Endothelial cell of umbilical vein (primary cell): ENCODE measurements at regions not wholly inside any gene's neighbourhood (a gene's known extent, or its start where the extent isn't known, plus 50 kb on each side); places are given as distances from the start of the nearest gene placed in this dataset.

Experiments used
- BruUV-seq: library from RNA; stranded (reverse); fragments of 400-500 nt; replicated peaks from 2 replicates; lab custom pipeline; 2021; lab: Mats Ljungman, UMichigan
- CTCF ChIA-PET: fragments of 300-600, 350-600 bp; sonication (Branson Sonifier 250); formaldehyde crosslinking; loops from one replicate; lab custom pipeline; 2021; ENCODE audit warnings: antibody characterized with exemption, inconsistent platforms; lab: Charles Lee
- POLR2A ChIA-PET: fragments of 300-600, 350-600 bp; sonication (Branson Sonifier 250); formaldehyde crosslinking; loops from one replicate; lab custom pipeline; 2021; ENCODE audit warnings: antibody characterized with exemption, inconsistent platforms; lab: Charles Lee
- DNase-seq: peaks from one replicate; pipeline ENCODE4 v3.0.0-alpha.2; 2011; ENCODE audit warnings: low read depth, low spot score
- FAIRE-seq: peaks from 2 replicates; lab custom pipeline; 2011; peaks lifted over from hg19 to GRCh38; lab: Jason Lieb, UNC
- H2AFZ ChIP-seq: 2 replicates; pipeline ENCODE4 v1.6.0; 2012; ENCODE audit warnings: low read depth, low read length, control low read depth, inconsistent platforms
- H3K27ac ChIP-seq: 2 replicates; pipeline ENCODE4 v1.5.1; 2011; ENCODE audit warnings: low read depth, mild to moderate bottlenecking, control low read depth, low read length, moderate library complexity; ENCODE audit not compliant: insufficient read depth
- H3K27me3 ChIP-seq, 2 experiments: 2 replicates each; pipeline versions ENCODE4 v1.6.0 to v1.6.1; 2011; ENCODE audit warnings: low read length in 2 of 2, mixed read lengths in 1 of 2; ENCODE audit not compliant: control insufficient read depth in 2 of 2, insufficient read depth in 2 of 2
- H3K36me3 ChIP-seq, 2 experiments: 2 replicates in 1 of 2; 3 replicates in 1 of 2; pipeline ENCODE4 v1.5.1; 2011; ENCODE audit warnings: low read length in 2 of 2, mild to moderate bottlenecking in 1 of 2, moderate library complexity in 1 of 2; ENCODE audit not compliant: control insufficient read depth in 2 of 2, insufficient read depth in 2 of 2; ENCODE audit errors: extremely low read depth in 1 of 2
- H3K4me1 ChIP-seq: 3 replicates; pipeline ENCODE4 v1.5.1; 2011; ENCODE audit warnings: mild to moderate bottlenecking, low read length; ENCODE audit not compliant: control insufficient read depth, insufficient read depth; ENCODE audit errors: extremely low read depth
- H3K4me2 ChIP-seq: 2 replicates; pipeline ENCODE4 v1.6.1; 2011; ENCODE audit warnings: low read length, control low read depth, mixed read lengths; ENCODE audit not compliant: insufficient read depth
- H3K4me3 ChIP-seq, 3 experiments: fragments of 200-600 bp in 1 of 3; sonication (generic), shearing (Covaris generic) in 1 of 3; replicated peaks in 1 of 3; 2 replicates each; pipeline ENCODE4 v1.5.1; 2011 to 2016; ENCODE audit warnings: control low read depth in 3 of 3, low read length in 3 of 3, mild to moderate bottlenecking in 2 of 3, inconsistent platforms in 1 of 3, low read depth in 1 of 3, moderate library complexity in 1 of 3; ENCODE audit not compliant: insufficient read depth in 1 of 3
- H3K79me2 ChIP-seq: 2 replicates; pipeline ENCODE4 v1.6.0; 2012; ENCODE audit warnings: low read length, inconsistent platforms; ENCODE audit not compliant: control insufficient read depth, insufficient read depth
- H3K9ac ChIP-seq: replicated peaks from 2 replicates; pipeline ENCODE3; 2011; ENCODE audit warnings: low read length, control low read depth; ENCODE audit not compliant: insufficient read depth; ENCODE audit errors: extremely low read depth
- H3K9me1 ChIP-seq: replicated peaks from 3 replicates; pipeline ENCODE4 v1.6.0; 2011; ENCODE audit warnings: mild to moderate bottlenecking, low read length; ENCODE audit not compliant: control insufficient read depth, insufficient read depth; ENCODE audit errors: extremely low read depth
- H3K9me3 ChIP-seq: replicated peaks from 2 replicates; pipeline ENCODE4 v1.5.1; 2012; ENCODE audit warnings: low read length, inconsistent platforms; ENCODE audit not compliant: control insufficient read depth, insufficient read depth
- H4K20me1 ChIP-seq: replicated peaks from 2 replicates; pipeline ENCODE3; 2011; ENCODE audit warnings: mild to moderate bottlenecking, low read length; ENCODE audit not compliant: control insufficient read depth, insufficient read depth; ENCODE audit errors: extremely low read depth
- CTCF ChIP-seq, 2 donors: IDR thresholded peaks; 1 replicate in 1 of 2; 2 replicates in 1 of 2; pipeline ENCODE4 v1.5.1; 2011; ENCODE audit warnings: low read length in 2 of 2, mild to moderate bottlenecking in 2 of 2, moderate library complexity in 2 of 2, control low read depth in 1 of 2, inconsistent platforms in 1 of 2, low read depth in 1 of 2; ENCODE audit not compliant: insufficient read depth in 1 of 2; ENCODE audit errors: extremely low read depth in 1 of 2
- EZH2 ChIP-seq: IDR thresholded peaks from 2 replicates; pipeline ENCODE4 v1.6.1; 2012; ENCODE audit warnings: borderline replicate concordance, low read depth, mild to moderate bottlenecking, moderate library complexity, low read length, inconsistent platforms; ENCODE audit not compliant: severe bottlenecking
- FOS ChIP-seq: IDR thresholded peaks from 2 replicates; pipeline ENCODE4 v1.6.1; 2011; ENCODE audit warnings: mild to moderate bottlenecking, low read length, moderate library complexity, borderline replicate concordance; ENCODE audit not compliant: insufficient read depth
- GATA2 ChIP-seq: IDR thresholded peaks from 2 replicates; pipeline ENCODE4 v1.7.0; 2011; ENCODE audit warnings: low read depth, mild to moderate bottlenecking, moderate library complexity, mixed read lengths, low read length; ENCODE audit not compliant: insufficient read length, insufficient read depth
- JUN ChIP-seq: IDR thresholded peaks from 2 replicates; pipeline ENCODE4 v1.6.1; 2011; ENCODE audit warnings: borderline replicate concordance, low read depth; ENCODE audit not compliant: insufficient read length, insufficient read depth
- MAX ChIP-seq: IDR thresholded peaks from 2 replicates; pipeline ENCODE4 v1.6.1; 2011; ENCODE audit not compliant: insufficient read depth, insufficient read length
- MYC ChIP-seq: IDR thresholded peaks from one replicate; pipeline ENCODE4 v1.6.1; 2011; ENCODE audit warnings: mild to moderate bottlenecking, low read depth, low read length
- POLR2A ChIP-seq: IDR thresholded peaks from 2 replicates; pipeline ENCODE4 v1.6.1; 2012; ENCODE audit warnings: low read depth, mild to moderate bottlenecking, control low read depth, low read length
- POLR2AphosphoS5 ChIP-seq: IDR thresholded peaks from 2 replicates; pipeline ENCODE4 v1.6.1; 2012; ENCODE audit warnings: low read depth, mild to moderate bottlenecking, control low read depth, low read length, moderate library complexity; ENCODE audit not compliant: insufficient read depth
- dilution Hi-C: fragments of 300-500 bp; cut with MboI; formaldehyde crosslinking; loops from one replicate; pipeline ENCODE4 v1.15.0; 2019; ENCODE audit warnings: low sequenced_read_pairs; ENCODE audit not compliant: extremely low pct_ligation_motif_present
- intact Hi-C: fragments of 100-400 bp; cut with micrococcal nuclease; formaldehyde crosslinking; loops from one replicate; pipeline ENCODE4 v1.10.0; 2022

GRCh38 chr16:14360326-14361037 is 269.6 kb downstream of the PARN start:
- CTCF ChIA-PET: interaction anchor here (0.6 to 1.5 kb wide), 4 partner anchors 8 to 167 kb away, joined by 3 read pairs; no protein-coding TSS in a partner anchor
- POLR2A ChIA-PET: no interaction called here
- FAIRE-seq (no peak), DNase-seq (no peak)
- Histone ChIP-seq H3K36me3 (no peaks in the 10 kb centered on the region), H4K20me1 (no peaks in the 10 kb centered on the region), H3K9me3 (no peaks in the 10 kb centered on the region), H3K9me1 (no peaks in the 10 kb centered on the region), H3K79me2 (no peaks in the 10 kb centered on the region), H3K4me1 (no peaks in the 10 kb centered on the region), H3K27ac (no peak overlapping the region), H3K27me3 (no peaks in the 10 kb centered on the region), H3K4me2 (no peak overlapping the region), H3K9ac (no peak overlapping the region), H2AFZ (no peak overlapping the region), H3K4me3 (no peak overlapping the region)
- dilution Hi-C loops (no loop called here), intact Hi-C loops (no loop called here)
- BruUV-seq: no TSS peak
- TF ChIP-seq MAX (no peak), POLR2AphosphoS5 (no peak), EZH2 (no peak), GATA2 (no peak), POLR2A (no peak), FOS (no peak), MYC (no peak), CTCF (IDR thresholded peaks at IDR 0.05; ENCODE audit: extremely low read depth in 1 of 2, insufficient read depth in 1 of 2, low read depth in 1 of 2, low read length in 2 of 2) (no peak), JUN (no peak)
